ENCODE measurements at regions not wholly inside any gene's neighbourhood (a gene's known extent, or its start where the extent isn't known, plus 50 kb on each side); places are given as distances from the start of the nearest gene placed in this dataset.

- H3K4me1 ChIP-seq = no peaks in the 10 kb centered on the region
- no peak overlapping the region for H3K27ac ChIP-seq
- H3K9me3 ChIP-seq = no peaks in the 10 kb centered on the region
- no peak for DNase-seq
- H3K9ac ChIP-seq (ENCODE audit: low read depth in 2 of 2, low read length in 2 of 2) = no peak overlapping the region
- no peak overlapping the region for H3K4me3 ChIP-seq
- intact Hi-C loops (cut with DNase I) = no loop called here
- H3K27me3 ChIP-seq = no peaks in the 10 kb centered on the region
- TF ChIP-seq CTCF (IDR thresholded peaks at IDR 0.05) = no peak
- no peaks in the 10 kb centered on the region for H3K36me3 ChIP-seq
These were observed 202.1 kb upstream of the KLF4 start for GRCh38 chr9:107691664-107692063.

DNA sequence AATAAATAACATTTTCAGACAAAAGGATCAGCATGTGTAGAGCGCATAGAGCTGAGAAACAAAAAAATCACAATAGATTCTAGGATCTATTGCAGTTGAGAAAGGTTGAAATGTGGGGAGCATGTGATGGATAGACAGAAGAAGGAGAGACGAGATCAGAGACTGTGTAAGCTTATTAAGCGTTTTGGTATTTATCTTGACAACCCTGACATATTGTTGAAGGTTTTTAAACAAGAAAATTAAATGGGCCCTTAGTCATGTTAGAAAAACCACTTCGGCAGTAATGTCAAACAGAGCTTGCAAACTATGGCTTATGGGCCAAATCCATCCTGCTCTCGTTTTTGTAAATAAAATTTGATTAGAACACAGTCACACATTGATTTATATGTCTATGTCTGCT lies 200.5 kb upstream of the KLF4 start:
- TF ChIP-seq CTCF (IDR thresholded peaks at IDR 0.05) = no peak
- Histone ChIP-seq H3K4me1 (no peaks in the 10 kb centered on the region), H3K36me3 (no peaks in the 10 kb centered on the region), H3K9me3 (no peaks in the 10 kb centered on the region), H3K9ac (ENCODE audit: low read depth in 2 of 2, low read length in 2 of 2) (no peak overlapping the region), H3K27ac (no peak overlapping the region), H3K4me3 (no peak overlapping the region), H3K27me3 (no peaks in the 10 kb centered on the region)
- DNase-seq = no peak
- intact Hi-C loops (cut with DNase I) = no loop called here

- no peak for DNase-seq
- Histone ChIP-seq H3K9ac (ENCODE audit: low read depth in 2 of 2, low read length in 2 of 2) (no peak overlapping the region), H3K4me3 (no peak overlapping the region), H3K27me3 (no peaks in the 10 kb centered on the region), H3K9me3 (no peaks in the 10 kb centered on the region), H3K36me3 (no peaks in the 10 kb centered on the region), H3K4me1 (peaks cover 4% of the 10 kb centered on the region), H3K27ac (no peak overlapping the region)
- intact Hi-C loops (cut with DNase I) = no loop called here
- no peak for TF ChIP-seq CTCF (IDR thresholded peaks at IDR 0.05)
These were observed 199.2 kb upstream of the KLF4 start for GRCh38 chr9:107688728-107689127.

GRCh38 chr9:107685901-107686300 lies 196.3 kb upstream of the KLF4 start:
- Histone ChIP-seq H3K4me3 (no peak overlapping the region), H3K36me3 (no peaks in the 10 kb centered on the region), H3K27me3 (no peaks in the 10 kb centered on the region), H3K9me3 (no peaks in the 10 kb centered on the region), H3K27ac (no peak overlapping the region), H3K9ac (ENCODE audit: low read depth in 2 of 2, low read length in 2 of 2) (no peak overlapping the region), H3K4me1 (peaks cover 5% of the 10 kb centered on the region)
- intact Hi-C loops (cut with DNase I) = no loop called here
- DNase-seq = no peak
- no peak for TF ChIP-seq CTCF (IDR thresholded peaks at IDR 0.05)

GRCh38 chr9:107685376-107685775 lies 195.8 kb upstream of the KLF4 start:
- TF ChIP-seq CTCF (IDR thresholded peaks at IDR 0.05) = no peak
- no peaks in the 10 kb centered on the region for H3K9me3 ChIP-seq
- H3K9ac ChIP-seq (ENCODE audit: low read depth in 2 of 2, low read length in 2 of 2) = no peak overlapping the region
- H3K36me3 ChIP-seq = no peaks in the 10 kb centered on the region
- no peak overlapping the region for H3K27ac ChIP-seq
- no peak overlapping the region for H3K4me3 ChIP-seq
- H3K27me3 ChIP-seq = no peaks in the 10 kb centered on the region
- peaks cover 5% of the 10 kb centered on the region for H3K4me1 ChIP-seq
- intact Hi-C loops (cut with DNase I) = no loop called here
- DNase-seq = no peak

DNA sequence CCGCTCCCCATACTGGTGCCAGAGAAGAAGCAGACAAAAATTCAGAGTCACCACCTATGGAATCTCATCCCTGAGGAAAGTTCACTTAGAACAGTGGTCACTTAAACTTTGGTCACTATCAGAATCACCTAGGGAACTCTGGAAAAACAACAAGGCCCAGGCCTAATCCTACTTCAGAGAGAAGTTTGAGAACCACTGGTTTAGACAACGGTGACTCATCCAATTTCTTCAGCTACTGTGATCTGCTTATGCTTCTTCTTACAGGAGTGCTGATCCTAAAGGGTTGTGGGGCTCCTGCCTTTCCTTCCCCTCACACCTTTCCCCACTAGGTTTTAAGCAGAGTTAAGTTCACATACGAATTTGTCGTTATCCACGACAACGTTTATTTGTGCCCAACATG lies 194.7 kb upstream of the KLF4 start:
- Histone ChIP-seq H3K27ac (peak overlapping the region; percentile 69), H3K9ac (ENCODE audit: low read depth in 2 of 2, low read length in 2 of 2) (no peak overlapping the region), H3K4me1 (peaks cover 5% of the 10 kb centered on the region), H3K27me3 (no peaks in the 10 kb centered on the region), H3K9me3 (no peaks in the 10 kb centered on the region), H3K36me3 (no peaks in the 10 kb centered on the region), H3K4me3 (no peak overlapping the region)
- intact Hi-C loops (cut with DNase I) = no loop called here
- no peak for TF ChIP-seq CTCF (IDR thresholded peaks at IDR 0.05)
- DNase-seq = no peak
